CD4-positive, CD25-positive, alpha-beta regulatory T cell (primary cell): ENCODE measurements at regions not wholly inside any gene's neighbourhood (a gene's known extent, or its start where the extent isn't known, plus 50 kb on each side); places are given as distances from the start of the nearest gene placed in this dataset.

Source experiments
- ATAC-seq, 2 donors: fragments of 150-1000 bp; cut with Tn5 transposase; one replicate each; pipeline ENCODE4 v1.10.0; 2021; ENCODE audit warnings: low read depth in 2 of 2, moderate number of reproducible peaks in 2 of 2, moderate library complexity in 1 of 2
- DNase-seq, 3 donors: peaks; one replicate each; pipeline versions ENCODE4 v3.0.0 to v3.0.0-alpha.2; 2012 to 2022; ENCODE audit warnings: mixed read lengths in 1 of 3
- H3K27ac ChIP-seq: one replicate; pipeline ENCODE4 v1.7.0; 2013; ENCODE audit warnings: mild to moderate bottlenecking, low read length; ENCODE audit not compliant: insufficient read depth, poor library complexity, severe bottlenecking
- H3K27me3 ChIP-seq: one replicate; pipeline ENCODE4 v1.7.0; 2013; ENCODE audit warnings: low read length; ENCODE audit not compliant: control insufficient read depth, insufficient read depth
- H3K36me3 ChIP-seq: one replicate; pipeline ENCODE4 v1.7.0; 2013; ENCODE audit warnings: mild to moderate bottlenecking, low read length, moderate library complexity; ENCODE audit not compliant: control insufficient read depth, insufficient read depth
- H3K4me1 ChIP-seq: 2 replicates; pipeline ENCODE4 v1.7.0; 2013; ENCODE audit warnings: mild to moderate bottlenecking, low read length; ENCODE audit not compliant: insufficient read depth, control insufficient read depth, poor library complexity, severe bottlenecking
- H3K4me3 ChIP-seq: one replicate; pipeline ENCODE4 v1.7.0; 2013; ENCODE audit warnings: low read depth, mild to moderate bottlenecking, low read length, moderate library complexity
- H3K9me3 ChIP-seq, 2 experiments: 1 replicate in 1 of 2; 2 replicates in 1 of 2; pipeline ENCODE4 v1.7.0; 2013; ENCODE audit warnings: low read length in 2 of 2, mild to moderate bottlenecking in 1 of 2, moderate library complexity in 1 of 2; ENCODE audit not compliant: control insufficient read depth in 2 of 2
- H3K27ac Mint-ChIP-seq, 3 donors: one replicate each; pipeline ENCODE4 v1.8.0; 2020 to 2022; ENCODE audit warnings: mild to moderate bottlenecking in 3 of 3, mixed read lengths in 3 of 3, moderate library complexity in 2 of 3
- H3K27me3 Mint-ChIP-seq: one replicate; pipeline ENCODE4 v1.8.0; 2022; ENCODE audit warnings: mild to moderate bottlenecking, mixed read lengths
- H3K36me3 Mint-ChIP-seq: one replicate; pipeline ENCODE4 v1.8.0; 2020; ENCODE audit warnings: mixed read lengths
- H3K4me1 Mint-ChIP-seq, 4 donors: one replicate each; pipeline ENCODE4 v1.8.0; 2020 to 2022; ENCODE audit warnings: mixed read lengths in 4 of 4, mild to moderate bottlenecking in 1 of 4
- H3K4me3 Mint-ChIP-seq, 4 donors: one replicate each; pipeline ENCODE4 v1.8.0; 2020 to 2022; ENCODE audit warnings: mild to moderate bottlenecking in 4 of 4, mixed read lengths in 4 of 4, moderate library complexity in 3 of 4
- H3K9me3 Mint-ChIP-seq, 7 donors: one replicate each; pipeline ENCODE4 v1.8.0; 2020 to 2022; ENCODE audit warnings: mixed read lengths in 7 of 7, mild to moderate bottlenecking in 3 of 7, moderate library complexity in 2 of 7

GRCh38 chr6:148291876-148292275 is 50.8 kb upstream of the SASH1 start:
- Histone ChIP-seq H3K27ac (no peak overlapping the region), H3K36me3 (no peaks in the 10 kb centered on the region), H3K9me3 (no peaks in the 10 kb centered on the region), H3K4me1 (no peaks in the 10 kb centered on the region), H3K4me3 (no peak overlapping the region), H3K27me3 (no peaks in the 10 kb centered on the region)
- no peak overlapping the region for H3K4me3 Mint-ChIP-seq
- H3K27ac Mint-ChIP-seq, result no peak overlapping the region
- no peaks in the 10 kb centered on the region for H3K4me1 Mint-ChIP-seq
- no peaks in the 10 kb centered on the region for H3K27me3 Mint-ChIP-seq
- ATAC-seq, result no peak
- H3K9me3 Mint-ChIP-seq, result peaks cover 0 to 3% (median 0%) of the 10 kb centered on the region in 7 donors
- no peaks in the 10 kb centered on the region for H3K36me3 Mint-ChIP-seq
- DNase-seq, result no peak
